ENCODE measurements at regions not wholly inside any gene's neighbourhood (a gene's known extent, or its start where the extent isn't known, plus 50 kb on each side); places are given as distances from the start of the nearest gene placed in this dataset.

DNA sequence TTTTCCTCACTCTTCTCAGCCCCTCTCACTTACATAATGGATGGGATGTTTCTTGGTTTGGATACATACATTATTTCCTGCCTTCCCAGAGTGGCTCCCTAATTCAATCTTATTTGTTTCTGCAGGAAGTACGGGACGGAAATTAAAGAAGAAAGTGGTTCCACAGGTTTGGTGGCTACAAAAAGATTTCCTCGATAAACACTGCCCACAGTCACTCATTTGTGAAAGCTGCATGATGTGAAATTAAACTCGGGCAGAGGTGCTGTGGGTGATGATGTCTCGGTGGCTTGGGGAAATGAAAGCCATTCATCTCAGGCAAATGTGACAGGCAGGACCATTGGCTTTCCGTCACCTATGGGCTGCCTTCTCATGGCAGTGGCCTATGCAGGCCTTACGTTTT is 119.5 kb upstream of the KCNG1 start:
- Histone ChIP-seq H2AFZ (replicated peaks; ENCODE audit: low read length, poor library complexity) (no peak overlapping the region), H2BK20ac (ENCODE audit: low read depth, low read length) (no peak overlapping the region), H3K4ac (ENCODE audit: low read depth, low read length) (no peak overlapping the region), H3K14ac (replicated peaks; ENCODE audit: low read depth, low read length) (no peak overlapping the region), H3K56ac (ENCODE audit: extremely low read depth, insufficient read depth, low read length) (no peak overlapping the region), H4K8ac (ENCODE audit: low read depth in 2 of 2, low read length in 2 of 2) (no peak overlapping the region), H2AK5ac (ENCODE audit: low read depth, low read length) (no peak overlapping the region), H4K5ac (ENCODE audit: low read depth, low read length) (no peak overlapping the region), H3K9ac (ENCODE audit: low read depth, low read length) (no peak overlapping the region), H3K4me1 (ENCODE audit: control insufficient read depth, insufficient read depth, low read length) (no peaks in the 10 kb centered on the region), H3K9me3 (ENCODE audit: control insufficient read depth, insufficient read depth, low read length) (peaks cover 6% of the 10 kb centered on the region), H2BK120ac (ENCODE audit: low read depth, low read length) (no peak overlapping the region), H3K27me3 (ENCODE audit: control insufficient read depth, insufficient read depth, low read length) (peaks cover 35% of the 10 kb centered on the region), H3K27ac (ENCODE audit: insufficient read depth, low read length) (no peak overlapping the region), H2AK9ac (replicated peaks; ENCODE audit: low read depth, low read length, poor library complexity) (no peak overlapping the region), H3K9me1 (ENCODE audit: insufficient read depth, low read length) (no peaks in the 10 kb centered on the region), H3K79me1 (ENCODE audit: low read depth in 1 of 2, low read length in 2 of 2) (no peaks in the 10 kb centered on the region), H3K18ac (ENCODE audit: low read depth, low read length) (no peak overlapping the region), H2BK15ac (ENCODE audit: low read depth, low read length) (no peak overlapping the region), H3K4me2 (ENCODE audit: low read depth, low read length) (no peak overlapping the region), H3K23ac (ENCODE audit: low read depth, low read length) (no peak overlapping the region), H4K20me1 (ENCODE audit: insufficient read depth, low read length) (no peaks in the 10 kb centered on the region), H2BK5ac (ENCODE audit: low read depth, low read length, poor library complexity, severe bottlenecking) (no peak overlapping the region), H4K91ac (ENCODE audit: insufficient read depth, low read depth, low read length) (no peak overlapping the region), H3K36me3 (ENCODE audit: control insufficient read depth, insufficient read depth, low read length) (no peaks in the 10 kb centered on the region), H3K4me3 (ENCODE audit: insufficient read depth, low read depth, low read length) (no peak overlapping the region)
- BruUV-seq (replicated peaks) = no TSS peak
- POLR2A ChIA-PET (ENCODE audit: unreplicated experiment) = no interaction called here
- intact Hi-C loops (cut with micrococcal nuclease) (no loop called here), dilution Hi-C loops (cut with HindIII; ENCODE audit: low sequenced_read_pairs, unreplicated experiment) (no loop called here), in situ Hi-C loops (cut with MboI; ENCODE audit: low sequenced_read_pairs) (no loop called here)
- ATAC-seq (ENCODE audit: low read depth) = no peak
- DNase-seq = no peak
- TF ChIP-seq BHLHE40 (IDR thresholded peaks at IDR 0.05; ENCODE audit: low read depth, low read length) (no peak), NFE2L2 (IDR thresholded peaks at IDR 0.05; ENCODE audit: low read depth, low read length) (no peak), MXI1 (IDR thresholded peaks at IDR 0.05; ENCODE audit: borderline replicate concordance, low read depth, low read length) (no peak), FOS (IDR thresholded peaks at IDR 0.05; ENCODE audit: low read depth, low read length) (no peak), POLR2A (IDR thresholded peaks at IDR 0.05; ENCODE audit: low read depth, low read length) (no peak), RAD21 (IDR thresholded peaks at IDR 0.05; ENCODE audit: low read length) (no peak), CTCF (conservative IDR thresholded peaks at IDR 0.05; ENCODE audit: low read depth, low read length) (no peak), RCOR1 (IDR thresholded peaks at IDR 0.05; ENCODE audit: insufficient replicate concordance, low read length) (no peak), MAFK (IDR thresholded peaks at IDR 0.05; ENCODE audit: low read depth, low read length) (no peak)
- TF ChIP-seq, protein P1, sequence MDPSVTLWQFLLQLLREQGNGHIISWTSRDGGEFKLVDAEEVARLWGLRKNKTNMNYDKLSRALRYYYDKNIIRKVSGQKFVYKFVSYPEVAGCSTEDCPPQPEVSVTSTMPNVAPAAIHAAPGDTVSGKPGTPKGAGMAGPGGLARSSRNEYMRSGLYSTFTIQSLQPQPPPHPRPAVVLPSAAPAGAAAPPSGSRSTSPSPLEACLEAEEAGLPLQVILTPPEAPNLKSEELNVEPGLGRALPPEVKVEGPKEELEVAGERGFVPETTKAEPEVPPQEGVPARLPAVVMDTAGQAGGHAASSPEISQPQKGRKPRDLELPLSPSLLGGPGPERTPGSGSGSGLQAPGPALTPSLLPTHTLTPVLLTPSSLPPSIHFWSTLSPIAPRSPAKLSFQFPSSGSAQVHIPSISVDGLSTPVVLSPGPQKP (IDR thresholded peaks at IDR 0.05; ENCODE audit: borderline replicate concordance, low read depth, low read length) = no peak
- CTCF ChIA-PET = interaction anchor here (0.7 kb wide), 1 partner anchor 161 kb away, joined by 3 read pairs; no protein-coding TSS in a partner anchor
- 20% methylated on average over 1 of the region's 7 CpGs; no CpG with 5 or more reads in 1 of the 2 experiments for WGBS, 2 experiments (ENCODE audit: extremely low coverage in 2 of 2, insufficient read length in 1 of 2)

Data from IMR-90 (cell line).